ENCODE measurements at regions not wholly inside any gene's neighbourhood (a gene's known extent, or its start where the extent isn't known, plus 50 kb on each side); places are given as distances from the start of the nearest gene placed in this dataset.

GRCh38 chr17:14506364-14506763 is 205.5 kb downstream of the HS3ST3B1 start:
- no peaks in the 10 kb centered on the region for H3K36me3 ChIP-seq (ENCODE audit: control insufficient read depth in 1 of 2, insufficient read depth in 2 of 2, low read length in 2 of 2)
- no peak overlapping the region for H4K8ac ChIP-seq (ENCODE audit: low read depth, low read length)
- H3K79me2 ChIP-seq (ENCODE audit: control insufficient read depth, insufficient read depth, low read length, poor library complexity): no peaks in the 10 kb centered on the region
- H2AFZ ChIP-seq (ENCODE audit: insufficient read depth, low read length, poor library complexity): no peak overlapping the region
- H3K4me1 ChIP-seq (ENCODE audit: control insufficient read depth in 1 of 2, insufficient read depth in 2 of 2, low read length in 2 of 2): no peaks in the 10 kb centered on the region
- no peaks in the 10 kb centered on the region for H3K9me3 ChIP-seq (ENCODE audit: insufficient read depth, low read depth, low read length)
- DNase-seq: no peak
- no peak overlapping the region for H3K4me2 ChIP-seq (ENCODE audit: low read length)
- no peak overlapping the region for H4K91ac ChIP-seq (ENCODE audit: low read depth, low read length)
- no peak overlapping the region for H3K27ac ChIP-seq (ENCODE audit: low read depth, low read length)
- no peak overlapping the region for H3K9ac ChIP-seq (ENCODE audit: low read length)
- H3K4ac ChIP-seq (ENCODE audit: low read depth, low read length): no peak overlapping the region
- no peaks in the 10 kb centered on the region for H3K27me3 ChIP-seq (ENCODE audit: insufficient read depth, low read length)
- H3K18ac ChIP-seq (ENCODE audit: low read length): no peak overlapping the region
- no peak overlapping the region for H2BK120ac ChIP-seq (ENCODE audit: insufficient read depth, low read length, poor library complexity)
- no peak overlapping the region for H3K4me3 ChIP-seq (ENCODE audit: low read depth, low read length)
- H2AK5ac ChIP-seq (ENCODE audit: low read length): no peak overlapping the region
- H3K23ac ChIP-seq (ENCODE audit: low read length): no peak overlapping the region
- no peaks in the 10 kb centered on the region for H3K79me1 ChIP-seq (ENCODE audit: low read length)
- H2BK12ac ChIP-seq (ENCODE audit: low read length): no peak overlapping the region
- no peak overlapping the region for H4K12ac ChIP-seq (ENCODE audit: low read depth, low read length)
- no CpG with 5 or more reads among the region's 5 CpGs for whole genome bisulfite sequencing (ENCODE audit: extremely low coverage, insufficient coverage, insufficient read length)
- no peak overlapping the region for H3K14ac ChIP-seq (ENCODE audit: low read length)
- H2BK5ac ChIP-seq (ENCODE audit: low read depth, low read length, poor library complexity): no peak overlapping the region

DNA sequence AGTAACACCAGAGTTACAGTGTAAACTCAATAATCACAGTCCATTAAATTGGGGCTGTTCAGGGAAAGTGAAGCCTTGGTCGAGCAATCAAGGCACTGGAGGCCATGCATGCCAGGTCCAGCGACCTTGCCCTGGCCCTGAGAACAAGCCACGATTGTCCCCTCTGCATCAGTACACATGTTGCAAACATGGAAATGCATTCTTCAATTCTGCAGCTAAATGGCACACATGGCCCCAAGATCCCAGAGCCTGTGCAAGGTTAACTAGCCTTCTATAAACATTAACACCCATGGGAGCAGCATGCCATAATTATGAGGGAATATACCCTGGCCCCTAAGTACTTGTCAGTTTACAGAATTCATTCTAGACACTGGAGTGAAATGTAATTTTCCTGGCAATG is 204.7 kb downstream of the HS3ST3B1 start:
- no peak overlapping the region for H2AK5ac ChIP-seq (ENCODE audit: low read length)
- H3K18ac ChIP-seq (ENCODE audit: low read length): no peak overlapping the region
- H2AFZ ChIP-seq (ENCODE audit: insufficient read depth, low read length, poor library complexity): no peak overlapping the region
- no peak overlapping the region for H3K9ac ChIP-seq (ENCODE audit: low read length)
- H3K27me3 ChIP-seq (ENCODE audit: insufficient read depth, low read length): no peaks in the 10 kb centered on the region
- H3K4me3 ChIP-seq (ENCODE audit: low read depth, low read length): no peak overlapping the region
- no peak overlapping the region for H3K4me2 ChIP-seq (ENCODE audit: low read length)
- H2BK12ac ChIP-seq (ENCODE audit: low read length): no peak overlapping the region
- H3K4ac ChIP-seq (ENCODE audit: low read depth, low read length): no peak overlapping the region
- H3K14ac ChIP-seq (ENCODE audit: low read length): no peak overlapping the region
- no peak overlapping the region for H4K12ac ChIP-seq (ENCODE audit: low read depth, low read length)
- H4K91ac ChIP-seq (ENCODE audit: low read depth, low read length): no peak overlapping the region
- no peak overlapping the region for H2BK120ac ChIP-seq (ENCODE audit: insufficient read depth, low read length, poor library complexity)
- no CpG with 5 or more reads among the region's 3 CpGs for WGBS (ENCODE audit: extremely low coverage, insufficient coverage, insufficient read length)
- no peak overlapping the region for H3K27ac ChIP-seq (ENCODE audit: low read depth, low read length)
- H3K9me3 ChIP-seq (ENCODE audit: insufficient read depth, low read depth, low read length): no peaks in the 10 kb centered on the region
- H2BK5ac ChIP-seq (ENCODE audit: low read depth, low read length, poor library complexity): no peak overlapping the region
- no peak overlapping the region for H4K8ac ChIP-seq (ENCODE audit: low read depth, low read length)
- H3K4me1 ChIP-seq (ENCODE audit: control insufficient read depth in 1 of 2, insufficient read depth in 2 of 2, low read length in 2 of 2): no peaks in the 10 kb centered on the region
- peak overlapping the region; percentile 64 for H3K23ac ChIP-seq (ENCODE audit: low read length)
- H3K79me1 ChIP-seq (ENCODE audit: low read length): no peaks in the 10 kb centered on the region
- no peaks in the 10 kb centered on the region for H3K36me3 ChIP-seq (ENCODE audit: control insufficient read depth in 1 of 2, insufficient read depth in 2 of 2, low read length in 2 of 2)
- no peak for DNase-seq
- no peaks in the 10 kb centered on the region for H3K79me2 ChIP-seq (ENCODE audit: control insufficient read depth, insufficient read depth, low read length, poor library complexity)

DNA sequence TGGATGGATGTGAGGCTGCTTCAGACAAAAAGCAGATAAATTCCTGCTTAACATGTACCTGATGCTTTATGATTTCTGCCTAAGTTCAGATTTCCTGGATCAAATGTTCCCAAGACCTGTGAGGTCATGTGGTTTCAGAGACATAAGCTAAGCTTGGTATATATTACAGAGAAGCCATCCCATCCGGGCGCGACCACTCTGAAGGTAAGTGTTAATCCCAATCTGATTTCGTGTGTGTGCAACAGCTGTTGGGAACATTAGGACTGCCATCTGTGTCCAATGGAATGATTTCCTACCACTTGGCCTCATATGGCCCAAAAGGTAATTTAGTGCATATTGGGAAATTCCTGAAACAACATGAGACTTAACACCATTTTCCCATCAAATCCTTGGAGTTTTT is 199.1 kb downstream of the HS3ST3B1 start:
- no peak overlapping the region for H3K4me2 ChIP-seq (ENCODE audit: low read length)
- no CpG with 5 or more reads among the region's 4 CpGs for WGBS (ENCODE audit: extremely low coverage, insufficient coverage, insufficient read length)
- H3K14ac ChIP-seq (ENCODE audit: low read length): no peak overlapping the region
- H3K4me3 ChIP-seq (ENCODE audit: low read depth, low read length): no peak overlapping the region
- H4K8ac ChIP-seq (ENCODE audit: low read depth, low read length): no peak overlapping the region
- no peak overlapping the region for H4K12ac ChIP-seq (ENCODE audit: low read depth, low read length)
- no peak overlapping the region for H2AK5ac ChIP-seq (ENCODE audit: low read length)
- no peaks in the 10 kb centered on the region for H3K4me1 ChIP-seq (ENCODE audit: control insufficient read depth in 1 of 2, insufficient read depth in 2 of 2, low read length in 2 of 2)
- no peak overlapping the region for H2BK120ac ChIP-seq (ENCODE audit: insufficient read depth, low read length, poor library complexity)
- no peaks in the 10 kb centered on the region for H3K36me3 ChIP-seq (ENCODE audit: control insufficient read depth in 1 of 2, insufficient read depth in 2 of 2, low read length in 2 of 2)
- no peaks in the 10 kb centered on the region for H3K9me3 ChIP-seq (ENCODE audit: insufficient read depth, low read depth, low read length)
- DNase-seq: no peak
- H2BK12ac ChIP-seq (ENCODE audit: low read length): no peak overlapping the region
- H2AFZ ChIP-seq (ENCODE audit: insufficient read depth, low read length, poor library complexity): no peak overlapping the region
- H3K27me3 ChIP-seq (ENCODE audit: insufficient read depth, low read length): no peaks in the 10 kb centered on the region
- no peak overlapping the region for H3K27ac ChIP-seq (ENCODE audit: low read depth, low read length)
- H3K79me2 ChIP-seq (ENCODE audit: control insufficient read depth, insufficient read depth, low read length, poor library complexity): no peaks in the 10 kb centered on the region
- H2BK5ac ChIP-seq (ENCODE audit: low read depth, low read length, poor library complexity): no peak overlapping the region
- no peaks in the 10 kb centered on the region for H3K79me1 ChIP-seq (ENCODE audit: low read length)
- H3K23ac ChIP-seq (ENCODE audit: low read length): no peak overlapping the region
- no peak overlapping the region for H3K18ac ChIP-seq (ENCODE audit: low read length)
- no peak overlapping the region for H3K9ac ChIP-seq (ENCODE audit: low read length)
- no peak overlapping the region for H4K91ac ChIP-seq (ENCODE audit: low read depth, low read length)
- H3K4ac ChIP-seq (ENCODE audit: low read depth, low read length): no peak overlapping the region

DNA sequence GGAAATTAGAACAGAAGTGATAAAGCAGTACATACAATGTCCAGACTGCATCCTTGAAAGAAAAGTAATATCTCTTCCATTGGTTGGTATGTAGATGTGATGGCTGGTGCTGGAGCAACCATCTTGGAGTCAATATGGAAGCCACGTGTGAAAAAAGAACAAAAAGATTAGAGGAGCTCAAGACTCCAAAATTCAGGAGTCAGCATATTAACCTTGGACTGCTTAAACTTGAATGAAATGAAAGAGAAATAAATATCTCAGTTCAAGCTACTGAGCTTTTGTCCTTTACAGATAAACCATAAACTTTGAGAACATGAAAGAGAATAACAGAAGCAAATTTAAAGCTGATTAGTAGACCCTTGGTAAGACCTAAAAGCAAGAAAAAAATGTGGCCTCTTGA is 197.9 kb downstream of the HS3ST3B1 start:
- no peak overlapping the region for H2BK5ac ChIP-seq (ENCODE audit: low read depth, low read length, poor library complexity)
- H3K4me1 ChIP-seq (ENCODE audit: control insufficient read depth in 1 of 2, insufficient read depth in 2 of 2, low read length in 2 of 2): no peaks in the 10 kb centered on the region
- H3K18ac ChIP-seq (ENCODE audit: low read length): no peak overlapping the region
- no peak overlapping the region for H3K14ac ChIP-seq (ENCODE audit: low read length)
- WGBS (ENCODE audit: extremely low coverage, insufficient coverage, insufficient read length): no CpG with 5 or more reads among the region's 1 CpG
- H4K12ac ChIP-seq (ENCODE audit: low read depth, low read length): no peak overlapping the region
- no peaks in the 10 kb centered on the region for H3K36me3 ChIP-seq (ENCODE audit: control insufficient read depth in 1 of 2, insufficient read depth in 2 of 2, low read length in 2 of 2)
- H3K4me3 ChIP-seq (ENCODE audit: low read depth, low read length): no peak overlapping the region
- H2BK12ac ChIP-seq (ENCODE audit: low read length): no peak overlapping the region
- H3K79me2 ChIP-seq (ENCODE audit: control insufficient read depth, insufficient read depth, low read length, poor library complexity): no peaks in the 10 kb centered on the region
- no peak overlapping the region for H4K8ac ChIP-seq (ENCODE audit: low read depth, low read length)
- H3K23ac ChIP-seq (ENCODE audit: low read length): no peak overlapping the region
- H3K27me3 ChIP-seq (ENCODE audit: insufficient read depth, low read length): no peaks in the 10 kb centered on the region
- no peak for DNase-seq
- no peak overlapping the region for H2AK5ac ChIP-seq (ENCODE audit: low read length)
- H3K4me2 ChIP-seq (ENCODE audit: low read length): no peak overlapping the region
- H3K9me3 ChIP-seq (ENCODE audit: insufficient read depth, low read depth, low read length): no peaks in the 10 kb centered on the region
- no peak overlapping the region for H2AFZ ChIP-seq (ENCODE audit: insufficient read depth, low read length, poor library complexity)
- no peak overlapping the region for H3K4ac ChIP-seq (ENCODE audit: low read depth, low read length)
- no peak overlapping the region for H2BK120ac ChIP-seq (ENCODE audit: insufficient read depth, low read length, poor library complexity)
- H3K79me1 ChIP-seq (ENCODE audit: low read length): no peaks in the 10 kb centered on the region
- no peak overlapping the region for H3K9ac ChIP-seq (ENCODE audit: low read length)
- H3K27ac ChIP-seq (ENCODE audit: low read depth, low read length): no peak overlapping the region
- H4K91ac ChIP-seq (ENCODE audit: low read depth, low read length): no peak overlapping the region
